ENCODE measurements at regions not wholly inside any gene's neighbourhood (a gene's known extent, or its start where the extent isn't known, plus 50 kb on each side); places are given as distances from the start of the nearest gene placed in this dataset.

- H3K4me3 ChIP-seq (ENCODE audit: low read depth, low read length): no peak overlapping the region
- no peak for TF ChIP-seq CTCF (conservative IDR thresholded peaks at IDR 0.05; ENCODE audit: low read depth, low read length)
- no peak for DNase-seq (ENCODE audit: low read depth)
These were observed 129.4 kb upstream of the HNMT start for GRCh38 chr2:137834760-137835379.

- no peak for TF ChIP-seq CTCF (conservative IDR thresholded peaks at IDR 0.05; ENCODE audit: low read depth, low read length)
- no peak overlapping the region for H3K4me3 ChIP-seq (ENCODE audit: low read depth, low read length)
- no peak for DNase-seq (ENCODE audit: low read depth)
These were observed 127.6 kb upstream of the HNMT start for GRCh38 chr2:137836671-137837070.

GRCh38 chr2:137837830-137838229 lies 126.4 kb upstream of the HNMT start:
- peak; percentile 70 for DNase-seq (ENCODE audit: low read depth)
- TF ChIP-seq CTCF (conservative IDR thresholded peaks at IDR 0.05; ENCODE audit: low read depth, low read length): no peak
- no peak overlapping the region for H3K4me3 ChIP-seq (ENCODE audit: low read depth, low read length)

- DNase-seq (ENCODE audit: low read depth): peak; percentile 75
- TF ChIP-seq CTCF (conservative IDR thresholded peaks at IDR 0.05; ENCODE audit: low read depth, low read length): peak; percentile 65
These were observed 125.8 kb upstream of the HNMT start for GRCh38 chr2:137838255-137839092.

GRCh38 chr2:137842430-137842829 lies 121.8 kb upstream of the HNMT start:
- TF ChIP-seq CTCF (conservative IDR thresholded peaks at IDR 0.05; ENCODE audit: low read depth, low read length): no peak
- DNase-seq (ENCODE audit: low read depth): no peak
- H3K4me3 ChIP-seq (ENCODE audit: low read depth, low read length): no peak overlapping the region

More at GRCh38 chr2:137838255-137839092, 125.8 kb upstream of the HNMT start:
- no peak overlapping the region for H3K4me3 ChIP-seq (ENCODE audit: low read depth, low read length)

GRCh38 chr2:137842952-137843351 lies 121.3 kb upstream of the HNMT start:
- DNase-seq (ENCODE audit: low read depth): no peak
- no peak overlapping the region for H3K4me3 ChIP-seq (ENCODE audit: low read depth, low read length)
- no peak for TF ChIP-seq CTCF (conservative IDR thresholded peaks at IDR 0.05; ENCODE audit: low read depth, low read length)

Measured in choroid plexus epithelial cell (primary cell).